GM10266 (cell line): ENCODE measurements at regions not wholly inside any gene's neighbourhood (a gene's known extent, or its start where the extent isn't known, plus 50 kb on each side); places are given as distances from the start of the nearest gene placed in this dataset.

Source experiments
- DNase-seq: peaks from one replicate; pipeline ENCODE4 v3.0.0; 2012; ENCODE audit errors: extremely low spot score
- CTCF ChIP-seq: IDR thresholded peaks from 2 replicates; pipeline ENCODE4 v1.5.1; 2012; ENCODE audit warnings: mild to moderate bottlenecking, low read depth; ENCODE audit not compliant: control insufficient read depth, insufficient read depth; ENCODE audit errors: missing control alignments

GRCh38 chr4:180999217-180999616 lies 1244.0 kb upstream of the TENM3 start:
- DNase-seq = no peak
- TF ChIP-seq CTCF = no peak

GRCh38 chr4:181004056-181004455 lies 1239.1 kb upstream of the TENM3 start:
- TF ChIP-seq CTCF = no peak
- no peak for DNase-seq

- DNase-seq = no peak
- TF ChIP-seq CTCF = no peak
Measured at GRCh38 chr4:181006499-181007260, 1236.5 kb upstream of the TENM3 start.

DNA sequence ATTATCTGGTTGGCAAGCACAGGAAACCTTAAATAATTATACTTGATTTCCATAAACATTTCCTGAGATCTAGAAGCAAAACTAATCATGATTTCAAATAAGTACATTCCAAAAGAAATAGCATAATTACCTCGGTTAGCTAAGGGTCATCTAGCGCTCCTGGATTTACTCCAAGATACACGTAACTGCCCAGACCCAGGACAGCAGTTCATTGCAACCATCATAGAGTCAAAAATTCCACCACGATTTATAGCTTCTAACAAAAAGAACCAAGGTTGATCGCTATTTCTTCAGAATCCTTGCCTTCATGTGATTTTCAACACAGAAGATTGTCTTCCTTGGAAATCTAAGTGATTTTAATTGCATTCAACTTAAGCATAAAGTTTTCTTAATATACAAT lies 1235.5 kb upstream of the TENM3 start:
- TF ChIP-seq CTCF = no peak
- no peak for DNase-seq

- no peak for DNase-seq
- TF ChIP-seq CTCF = no peak
Measured at GRCh38 chr4:181008164-181008563, 1235.0 kb upstream of the TENM3 start.

- TF ChIP-seq CTCF = no peak
- no peak for DNase-seq
Measured at GRCh38 chr4:181013162-181013561, 1230.0 kb upstream of the TENM3 start.

DNA sequence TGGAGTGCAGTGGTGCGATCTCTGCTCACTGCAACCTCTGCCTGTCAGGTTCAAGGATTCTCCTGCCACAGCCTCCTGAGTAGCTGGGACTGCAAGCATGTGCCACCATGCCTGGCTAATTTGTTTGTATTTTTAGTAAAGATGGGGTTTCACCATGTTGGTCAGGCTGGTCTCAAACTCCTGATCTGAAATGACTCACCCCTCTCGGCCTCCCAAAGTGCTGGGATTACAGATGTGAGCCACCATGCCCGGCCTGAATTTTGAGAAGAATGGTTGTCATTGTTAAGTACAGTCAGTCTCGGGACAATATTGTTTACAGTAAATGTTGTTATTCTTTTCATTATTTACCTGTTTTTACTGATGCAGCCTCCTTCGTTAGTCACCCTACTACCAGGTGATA lies 1226.2 kb upstream of the TENM3 start:
- no peak for DNase-seq
- TF ChIP-seq CTCF = no peak
